ENCODE measurements at regions not wholly inside any gene's neighbourhood (a gene's known extent, or its start where the extent isn't known, plus 50 kb on each side); places are given as distances from the start of the nearest gene placed in this dataset.

DNA sequence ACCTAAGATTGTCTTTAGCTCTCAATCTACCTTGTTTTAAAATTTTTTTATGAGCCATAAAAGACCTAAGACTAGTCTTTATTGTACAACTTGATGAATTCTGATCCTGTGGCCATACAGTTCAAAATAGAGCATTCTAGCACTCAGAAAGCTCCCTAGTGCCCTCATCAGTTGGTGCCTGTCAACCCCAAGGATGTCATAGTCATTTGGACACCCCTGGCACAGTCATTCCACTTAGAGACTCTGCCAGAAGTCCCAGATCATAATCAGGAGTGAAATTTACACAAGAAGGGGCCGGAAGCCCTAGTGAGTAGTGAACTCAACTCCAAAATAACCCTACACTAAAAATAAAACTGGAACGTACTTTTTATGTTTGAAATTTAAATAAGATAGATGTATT lies 80.0 kb upstream of the INSIG1 start:
- DNase-seq: no peak

DNA sequence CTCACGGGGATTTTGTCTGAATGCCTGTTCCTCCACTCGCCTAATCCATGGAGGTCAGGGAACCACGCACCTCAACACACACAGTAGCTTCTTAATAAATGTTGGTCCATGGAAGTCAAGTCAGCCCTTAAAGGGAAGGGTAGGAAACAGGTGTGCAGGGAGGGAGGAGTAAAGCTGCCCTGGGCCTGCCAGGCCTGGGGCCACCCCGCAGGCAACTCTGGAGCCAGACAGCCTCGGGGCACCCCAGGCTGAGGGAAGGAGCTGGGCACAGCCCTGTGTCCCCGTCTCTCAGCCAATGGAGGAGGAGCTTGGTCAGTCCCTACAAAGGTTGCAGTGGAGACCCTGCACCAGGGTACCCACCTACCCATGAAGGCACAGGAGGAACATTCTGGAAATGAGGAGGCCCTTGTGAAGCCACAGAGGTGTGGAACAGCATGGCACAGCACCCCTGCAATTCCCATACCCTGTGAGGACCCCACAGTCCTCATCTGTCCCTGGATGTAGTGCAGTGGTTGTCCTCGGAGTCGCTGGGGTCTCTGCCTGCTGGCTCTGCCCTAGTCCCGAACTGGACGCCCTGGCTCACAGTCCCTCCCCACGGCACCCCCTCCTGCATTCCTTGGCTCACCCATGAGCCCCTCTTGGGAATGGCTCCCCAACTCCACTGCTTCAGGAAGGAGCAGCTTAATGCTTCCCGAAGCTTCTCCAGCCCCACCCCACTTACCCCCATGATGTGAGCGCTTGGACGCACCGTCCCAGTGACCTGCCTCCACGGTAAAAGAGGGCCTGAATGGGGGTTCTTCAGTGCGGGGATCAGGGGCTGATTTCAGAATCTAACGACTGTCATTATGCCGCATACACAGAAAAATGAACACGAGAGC lies 79.2 kb upstream of the INSIG1 start:
- DNase-seq: no peak

DNA sequence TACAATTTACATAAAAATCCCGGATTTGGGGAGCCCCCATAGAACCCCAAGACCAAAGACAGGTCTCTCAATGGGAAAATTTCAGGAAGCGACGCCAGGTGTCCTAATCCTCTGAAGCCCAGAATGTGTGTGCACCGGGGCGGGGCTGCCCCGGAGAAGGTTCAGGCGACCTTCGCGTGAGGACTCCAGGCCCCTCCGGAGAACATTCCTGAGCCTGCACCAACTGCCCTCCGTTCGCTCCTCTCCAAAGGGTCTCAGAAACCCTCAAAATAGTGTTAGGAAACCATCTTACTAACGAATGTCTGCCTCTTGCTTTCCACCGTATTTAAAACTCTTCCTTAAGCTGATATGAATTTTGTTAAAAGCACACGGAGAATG lies 78.5 kb upstream of the INSIG1 start:
- DNase-seq: no peak

DNA sequence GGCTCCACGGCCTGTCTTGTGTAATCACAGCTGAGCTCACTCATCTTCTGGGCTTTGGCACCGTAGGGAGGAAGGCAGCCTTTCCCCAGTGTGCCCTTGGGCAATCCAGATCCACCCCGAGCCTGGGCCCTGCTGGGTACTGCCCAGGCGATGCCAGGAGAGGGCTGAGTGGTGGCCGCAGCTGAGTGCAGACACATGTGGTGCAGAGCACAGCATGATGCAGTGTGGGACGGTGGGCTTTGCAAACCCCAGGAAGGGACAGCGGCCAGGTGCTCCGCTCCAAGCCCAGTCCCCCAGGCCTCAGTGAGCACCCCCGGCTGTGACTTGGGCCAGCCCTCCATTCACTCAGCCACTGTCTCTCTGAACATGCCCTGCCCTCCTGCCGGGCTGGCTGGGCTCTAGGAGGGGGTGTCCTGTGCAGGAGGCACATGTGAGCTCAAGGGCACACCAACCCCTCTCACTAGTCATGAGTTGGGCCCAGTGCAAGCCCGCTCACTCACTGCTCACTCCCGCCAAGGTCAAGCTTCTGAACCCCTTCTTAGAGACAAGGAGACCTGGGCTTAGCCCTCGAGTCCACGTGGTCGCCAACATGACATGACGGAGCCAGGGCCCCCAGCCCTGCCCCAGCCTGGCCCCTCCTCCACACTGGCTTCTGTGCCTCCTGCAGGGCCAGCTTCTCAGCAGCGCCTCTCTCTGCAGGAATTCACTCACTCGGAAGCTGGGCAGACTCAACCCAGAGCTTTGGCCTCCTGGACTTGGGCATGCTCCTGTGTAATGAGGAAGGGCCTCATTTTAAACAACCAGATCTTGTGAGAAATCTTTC lies 77.5 kb upstream of the INSIG1 start:
- no peak for DNase-seq

DNA sequence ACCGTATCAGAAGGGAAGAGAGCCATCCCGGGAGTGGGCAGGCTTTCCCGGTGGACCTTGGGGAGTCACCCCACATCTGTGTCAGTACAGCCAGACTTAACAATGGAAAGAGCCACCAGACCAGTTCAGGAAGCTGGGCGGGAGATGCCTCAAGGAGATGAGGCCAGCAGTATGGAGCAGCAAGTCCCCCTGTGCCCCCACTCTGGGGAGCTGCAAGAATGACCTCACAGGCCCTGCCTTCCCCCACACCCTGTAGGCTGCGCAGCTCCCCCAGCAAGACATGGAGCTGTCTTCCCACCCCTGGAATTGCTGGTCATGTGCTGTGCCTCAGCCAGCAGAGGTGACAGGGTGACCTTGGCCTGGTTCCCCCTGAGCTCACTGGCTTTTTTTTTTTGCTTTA lies 76.8 kb upstream of the INSIG1 start:
- no peak for DNase-seq

DNA sequence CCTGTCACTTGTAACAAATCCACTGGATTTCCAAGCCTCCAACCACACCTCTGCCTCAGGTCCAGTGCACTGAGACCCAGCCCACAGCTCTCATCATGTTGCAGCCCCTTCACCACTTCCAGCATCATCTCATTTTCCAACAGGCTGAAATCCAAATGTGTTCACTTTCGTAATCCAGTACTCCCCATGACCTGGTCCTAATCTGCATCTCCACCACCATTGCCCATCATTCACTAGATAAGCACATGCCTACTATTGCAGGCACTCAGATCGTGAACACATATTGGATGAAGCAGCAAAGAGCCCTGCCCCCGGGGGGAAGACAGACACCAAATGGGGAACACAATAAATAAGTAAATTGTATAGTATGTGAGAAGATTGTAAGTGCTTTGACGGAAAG lies 76.1 kb upstream of the INSIG1 start:
- no peak for DNase-seq

DNA sequence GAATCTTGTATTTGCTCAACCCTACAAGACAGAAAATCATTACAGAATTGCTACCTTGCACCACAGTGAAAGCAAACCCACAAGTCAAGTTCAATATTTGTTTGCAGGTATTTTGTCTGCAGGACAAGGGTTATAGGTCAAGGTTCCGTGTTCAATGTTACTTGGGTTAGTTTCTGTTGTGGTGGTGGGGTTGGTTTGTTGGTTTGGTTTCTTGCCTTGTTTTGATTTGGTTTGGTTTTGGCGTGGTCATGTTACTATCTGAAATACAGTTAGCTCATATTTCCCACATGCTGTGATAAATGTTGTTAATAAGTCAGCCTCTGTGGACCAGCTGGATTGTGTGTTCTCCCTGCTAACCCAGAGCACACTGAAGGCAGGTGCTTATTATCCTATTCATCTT lies 75.6 kb upstream of the INSIG1 start:
- no peak for DNase-seq

DNA sequence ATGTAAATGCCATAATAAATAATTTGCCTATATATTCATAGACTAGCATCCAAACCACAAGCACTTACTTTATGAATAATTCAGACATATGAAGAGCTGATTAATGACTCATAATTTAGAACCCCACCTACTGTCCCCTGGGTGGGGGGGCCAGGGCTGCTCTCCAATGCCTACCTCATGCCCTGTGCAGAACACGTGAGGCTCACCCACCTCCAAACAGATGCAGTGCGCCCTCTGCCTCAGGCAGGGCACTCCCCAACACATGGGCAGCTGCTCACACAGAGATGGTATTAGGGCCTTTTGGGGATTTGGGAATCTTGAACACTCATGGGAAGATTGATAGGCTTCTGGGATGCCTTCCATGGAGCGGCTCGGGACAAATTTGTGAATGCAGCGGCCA lies 75.1 kb upstream of the INSIG1 start:
- no peak for DNase-seq

DNA sequence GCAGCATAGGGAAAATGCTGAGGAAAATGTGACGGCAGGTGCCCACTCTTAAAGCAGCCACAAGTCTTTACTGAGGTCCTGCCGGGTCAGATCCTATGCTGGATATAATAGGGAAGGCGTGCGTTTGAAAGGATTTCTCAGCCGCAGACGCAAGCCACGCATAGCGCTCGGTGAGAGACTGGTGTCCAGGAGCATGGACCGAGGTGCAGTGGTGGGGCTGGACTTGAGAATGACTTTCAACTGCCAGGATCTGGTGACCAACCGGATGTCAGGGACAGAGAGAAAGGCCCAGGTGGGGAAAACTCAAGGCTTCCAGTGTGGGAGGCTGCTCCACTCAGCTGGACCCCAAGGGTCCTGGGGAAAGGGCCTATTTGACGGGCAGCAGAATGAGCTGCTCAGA lies 74.7 kb upstream of the INSIG1 start:
- DNase-seq: no peak

DNA sequence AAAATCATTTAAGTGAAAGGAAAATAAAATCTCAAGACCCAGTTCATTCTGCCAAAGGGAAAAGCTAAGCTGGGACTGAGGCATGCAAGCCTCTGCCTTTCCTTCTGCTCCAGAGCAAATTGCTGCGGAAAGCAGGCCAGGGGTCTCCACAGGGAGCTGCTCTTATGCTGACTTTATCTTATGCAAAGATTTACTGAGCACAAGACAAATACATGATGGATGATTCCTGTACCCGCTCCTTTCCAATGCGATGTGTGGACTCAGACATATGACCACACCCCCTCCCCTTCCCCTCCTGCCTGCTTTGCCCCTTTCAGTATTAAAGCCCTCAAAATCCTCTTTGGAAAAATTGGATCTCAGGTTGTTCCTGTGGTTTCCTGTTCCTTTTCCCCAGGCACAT lies 74.2 kb upstream of the INSIG1 start:
- no peak for DNase-seq

DNA sequence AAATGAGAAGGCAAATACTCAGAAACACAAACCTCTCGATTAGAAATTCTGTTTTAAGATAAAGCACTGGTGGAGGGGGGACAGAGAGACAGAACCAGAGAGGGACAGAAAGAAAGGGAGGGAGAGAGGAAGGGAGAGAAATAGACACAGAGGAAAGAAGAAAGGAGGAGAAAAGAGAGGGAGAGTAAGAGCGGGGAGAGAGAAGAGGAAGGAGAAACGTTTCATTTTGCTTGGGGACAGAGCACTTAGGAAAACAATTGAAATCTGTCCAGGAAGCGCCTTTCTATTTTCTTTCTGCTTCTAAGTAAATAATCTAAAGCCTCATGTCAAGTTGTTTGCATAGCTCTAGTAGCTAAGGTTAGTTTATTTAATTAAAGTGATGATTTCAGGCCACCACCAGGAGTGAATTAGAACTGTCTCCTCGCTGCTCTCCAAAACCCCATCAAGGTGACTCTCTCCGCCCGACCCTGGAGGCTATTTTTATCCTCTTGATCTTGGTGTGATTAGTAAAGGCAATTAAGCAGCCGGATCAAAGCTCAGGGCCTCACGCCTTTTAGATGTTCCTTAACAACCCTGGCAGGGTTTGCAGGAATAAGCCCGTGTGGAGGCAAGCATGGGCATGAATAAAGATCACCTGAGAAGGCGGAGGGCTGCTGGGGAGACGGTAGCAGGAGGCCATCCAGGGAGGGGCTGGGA lies 73.4 kb upstream of the INSIG1 start:
- DNase-seq: no peak

DNA sequence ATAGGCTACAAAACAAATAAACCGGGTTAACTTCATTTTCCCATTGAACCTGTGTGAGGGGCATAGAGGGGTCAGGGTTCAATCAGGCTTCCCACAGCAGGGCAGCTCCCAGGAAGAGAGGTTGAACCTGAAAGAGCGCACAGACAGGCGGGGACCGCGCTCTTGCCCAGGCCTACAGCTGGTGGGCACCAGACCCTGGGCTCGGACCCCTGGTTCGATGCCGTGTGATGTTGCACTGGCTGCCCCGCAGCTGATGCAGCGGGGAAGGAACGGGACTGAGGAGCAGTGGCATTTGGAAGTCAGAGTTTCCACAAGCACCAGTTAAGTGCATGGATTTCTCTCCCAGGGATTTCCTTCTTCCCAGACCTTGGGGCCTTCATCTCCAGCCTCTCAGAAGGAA lies 72.6 kb upstream of the INSIG1 start:
- no peak for DNase-seq

DNA sequence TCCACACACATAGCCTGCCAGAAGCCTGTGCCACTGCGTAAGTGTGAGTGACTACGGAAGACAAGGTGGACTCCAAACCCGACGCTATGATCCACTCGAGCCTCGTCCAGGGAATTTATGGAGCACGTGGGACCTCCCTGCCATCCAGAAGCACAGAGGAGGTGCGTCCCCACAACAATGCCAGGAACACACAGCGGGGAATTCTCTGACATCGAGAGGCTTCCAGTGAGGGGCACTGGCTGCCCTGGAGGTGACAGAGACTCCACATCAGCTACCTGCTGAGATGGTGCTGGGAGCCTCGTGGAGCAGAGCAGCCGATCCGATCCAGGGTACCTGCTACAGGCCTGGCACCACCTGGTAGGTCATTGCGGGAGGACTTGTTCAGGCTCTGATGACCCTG lies 72.2 kb upstream of the INSIG1 start:
- DNase-seq: no peak

DNA sequence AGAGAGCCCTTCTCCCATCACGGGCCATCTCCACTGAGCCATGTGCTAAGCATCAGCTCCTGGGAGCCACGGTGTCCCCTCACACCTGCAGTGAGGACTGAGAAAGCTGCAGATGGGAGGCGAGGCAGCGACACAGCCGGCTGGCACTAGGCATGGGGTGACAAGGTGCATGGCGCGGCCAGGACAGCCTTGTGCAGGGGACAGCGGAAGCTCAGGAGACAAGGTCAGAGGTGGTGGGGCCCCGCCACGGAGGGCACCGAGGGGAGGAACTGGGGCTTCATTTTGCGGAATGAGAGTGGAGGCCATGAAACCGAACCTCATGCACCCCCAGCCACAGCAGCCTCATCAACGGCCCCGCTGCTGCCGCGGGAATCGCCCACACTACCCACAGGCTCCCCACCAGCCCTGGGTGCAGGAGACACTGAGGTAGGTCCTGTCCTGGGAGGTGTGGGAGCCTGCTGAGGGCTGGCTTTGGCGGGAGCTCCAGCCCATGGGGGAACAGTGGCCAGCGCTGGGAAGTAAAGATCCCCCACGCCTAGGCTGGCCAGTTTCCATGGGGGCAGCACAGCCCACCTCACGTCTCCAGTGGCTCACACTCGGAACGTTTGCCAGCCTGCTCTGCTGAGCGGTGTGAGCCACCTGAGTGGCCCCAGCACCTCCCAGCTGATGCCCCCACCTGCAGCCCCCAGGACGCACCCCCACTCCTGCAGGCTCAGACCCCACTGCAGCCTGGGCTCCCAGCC lies 71.2 kb upstream of the INSIG1 start:
- no peak for DNase-seq

DNA sequence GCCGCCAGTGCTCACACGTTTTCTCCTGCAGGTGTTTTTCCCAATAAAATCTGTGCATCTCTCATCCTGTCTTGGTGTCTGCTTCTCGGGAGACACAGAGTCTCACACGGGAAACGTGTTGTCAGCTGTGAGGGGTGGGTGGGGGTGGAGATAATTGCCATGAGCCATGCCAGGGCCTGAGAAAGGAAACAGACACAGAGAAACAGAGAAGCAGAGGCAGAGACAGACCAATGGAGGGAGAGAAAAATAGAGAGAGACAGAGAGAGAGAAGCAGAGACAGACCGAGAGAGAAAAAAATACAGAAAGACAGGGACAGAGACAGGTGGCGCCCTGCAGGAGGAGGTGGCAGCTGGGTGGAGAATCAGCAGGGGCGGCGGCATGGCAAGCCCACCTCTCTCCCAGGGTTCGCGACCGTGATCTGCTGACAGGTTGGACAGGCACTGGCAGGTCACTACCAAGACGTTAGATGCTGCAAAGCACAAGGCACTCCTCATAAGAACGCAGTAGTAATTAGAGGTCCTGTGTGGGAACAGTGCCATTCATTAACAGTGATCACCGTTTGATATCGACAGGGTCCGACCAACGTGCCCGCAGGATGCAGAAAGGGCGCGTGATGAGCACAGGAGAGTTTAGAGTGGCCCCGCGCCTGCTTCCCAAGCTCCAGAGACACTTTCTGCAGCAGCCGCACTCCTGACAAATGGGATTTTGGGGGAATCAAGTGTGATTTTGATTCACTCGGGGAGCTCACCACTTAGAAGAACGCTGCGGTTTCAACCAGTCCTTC lies 70.5 kb upstream of the INSIG1 start:
- DNase-seq: no peak

DNA sequence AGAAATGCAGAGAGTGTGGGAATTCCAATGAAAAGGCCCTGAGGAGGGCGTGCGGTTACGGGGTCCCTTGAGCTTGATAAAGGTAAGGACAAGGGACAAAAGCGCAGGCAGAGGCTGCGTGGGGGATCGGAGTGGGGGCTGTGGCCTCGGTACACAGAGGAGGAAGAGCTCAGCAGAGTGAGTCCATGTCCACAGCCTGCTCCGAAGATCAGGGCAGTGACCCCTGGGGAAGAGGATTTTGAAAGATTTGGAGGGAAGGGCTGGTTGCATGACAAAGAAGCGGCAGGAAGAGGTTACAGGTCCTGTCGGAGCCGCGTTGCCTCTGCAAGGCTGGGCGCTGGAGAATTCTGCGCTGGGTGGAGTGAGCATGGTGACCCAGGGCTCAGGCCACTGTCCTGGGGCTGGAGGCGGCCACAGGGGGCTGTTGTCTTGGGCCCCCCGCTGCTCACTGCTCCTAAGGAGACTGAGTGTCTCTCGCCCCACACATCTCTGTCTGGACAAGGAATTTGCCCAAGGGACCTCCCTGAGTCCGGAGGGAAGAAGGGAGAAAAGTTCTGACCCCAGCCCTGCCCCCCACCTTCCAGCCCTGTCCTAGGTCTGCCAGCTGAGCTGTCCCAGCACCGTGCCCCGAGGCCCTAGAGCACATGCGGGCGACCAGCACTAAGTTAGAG lies 69.8 kb upstream of the INSIG1 start:
- no peak for DNase-seq

DNA sequence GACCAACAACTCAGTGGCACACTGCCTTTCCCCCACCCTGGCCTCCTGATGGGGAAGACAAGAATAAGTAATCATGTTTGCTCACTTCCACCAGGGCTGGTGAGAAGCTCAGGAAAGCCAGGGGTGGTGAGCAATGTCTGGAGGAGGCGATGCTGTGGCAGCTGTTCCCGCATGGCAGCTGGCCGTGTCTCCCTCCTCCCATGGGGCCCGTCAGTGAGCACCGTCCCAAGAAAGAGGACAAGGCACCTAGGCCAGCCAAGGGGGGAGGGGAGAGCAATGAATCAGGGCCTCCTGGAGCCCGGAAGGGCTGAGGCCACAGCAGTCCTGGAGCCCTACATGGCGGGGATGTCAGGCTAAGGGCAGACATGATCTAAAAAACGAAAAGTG lies 69.2 kb upstream of the INSIG1 start:
- DNase-seq: no peak

DNA sequence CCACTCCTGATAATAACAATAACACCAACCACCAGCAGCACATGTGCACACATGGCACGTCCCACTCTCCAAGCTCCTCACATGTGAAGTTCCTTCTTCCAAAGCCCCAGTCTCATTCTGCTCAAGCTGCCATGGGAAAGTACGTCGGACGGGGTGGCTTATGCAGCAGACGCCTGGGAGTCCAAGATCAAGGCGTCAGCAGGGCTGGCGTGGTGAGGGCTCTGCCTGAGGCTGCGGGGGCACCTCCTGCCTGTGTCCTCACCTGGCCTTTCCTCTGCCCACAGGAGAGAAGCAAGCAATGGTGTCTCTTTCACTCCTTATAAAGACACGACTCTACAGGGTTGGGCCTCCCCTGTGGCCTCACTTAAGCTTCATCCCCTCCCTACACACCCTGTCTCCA lies 68.8 kb upstream of the INSIG1 start:
- DNase-seq: no peak

DNA sequence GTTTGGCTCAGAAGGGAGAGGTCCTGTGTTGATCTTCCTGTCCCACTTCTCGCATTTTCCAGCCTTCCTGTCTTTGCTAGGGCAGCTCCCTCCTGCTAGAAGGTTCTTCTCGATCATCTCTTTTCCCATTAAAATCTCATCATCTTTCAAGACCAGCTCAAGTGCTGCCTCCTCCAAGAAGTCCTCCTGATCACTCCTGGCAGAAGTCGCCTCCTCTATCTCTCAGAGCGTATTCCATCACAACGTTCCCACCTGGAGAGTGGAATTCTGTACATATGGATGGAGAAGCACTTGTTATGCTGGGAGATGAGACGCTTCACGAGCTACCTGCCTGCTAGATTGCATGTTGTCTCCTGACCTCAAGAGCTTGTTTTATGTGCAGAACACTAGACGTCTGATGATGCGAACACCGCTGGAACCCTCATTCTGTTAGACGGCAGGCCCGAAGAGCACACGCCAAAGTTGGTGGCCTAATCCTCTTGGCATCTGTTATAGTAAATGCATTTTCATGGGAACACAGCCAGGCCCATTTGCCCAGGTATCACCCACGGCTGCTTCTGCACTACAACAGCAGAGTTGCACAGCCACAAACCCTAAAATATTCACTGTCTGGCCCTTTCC lies 68.0 kb upstream of the INSIG1 start:
- no peak for DNase-seq

DNA sequence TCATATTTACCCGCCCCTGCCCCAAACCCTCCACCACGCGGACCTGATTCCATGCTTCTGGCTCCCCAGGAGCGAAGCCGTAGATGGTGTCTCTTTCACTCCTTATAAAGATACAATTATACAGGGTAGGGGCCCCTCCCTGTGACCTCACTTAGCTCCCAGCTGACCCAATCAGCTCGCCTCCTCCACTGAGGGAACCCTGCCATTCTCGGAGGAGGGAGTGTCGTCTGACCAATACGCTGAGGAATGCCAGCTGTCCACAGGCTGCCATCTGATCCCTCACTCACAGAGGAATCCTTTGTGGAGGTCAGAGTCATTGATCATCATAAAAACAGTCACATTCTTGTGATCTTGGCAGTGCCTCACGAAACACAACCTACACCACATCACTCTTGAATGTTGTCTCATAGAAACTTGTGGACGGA lies 67.5 kb upstream of the INSIG1 start:
- no peak for DNase-seq

DNA sequence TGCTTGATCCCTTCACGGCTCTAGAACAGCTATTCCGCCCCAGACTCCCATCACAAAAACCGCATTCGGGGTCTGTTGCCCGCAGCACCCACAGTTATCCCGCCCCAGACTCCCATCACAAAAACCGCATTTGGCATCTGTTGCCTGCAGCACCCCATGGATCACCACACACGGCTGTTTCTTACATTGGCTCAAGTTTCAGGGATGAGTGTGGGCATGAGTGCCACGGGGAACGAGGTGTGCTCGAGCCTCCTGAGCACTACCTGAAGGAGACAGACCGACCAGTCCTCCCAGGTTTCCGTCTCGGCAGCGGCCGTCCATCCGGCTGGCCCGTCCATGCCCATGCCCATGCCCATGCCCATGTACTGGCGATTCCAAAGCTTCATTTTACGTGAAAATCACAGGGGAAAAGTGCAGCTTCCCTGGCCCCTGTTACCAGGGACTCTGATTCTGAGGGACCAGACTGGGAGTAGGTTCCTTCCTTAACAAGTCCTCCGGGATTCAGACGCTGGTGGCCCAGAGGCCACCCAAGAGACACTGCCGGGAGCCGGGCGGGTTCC lies 66.4 kb upstream of the INSIG1 start:
- no peak for DNase-seq
